Right kidney (tissue), 1 donor: ENCODE measurements at regions not wholly inside any gene's neighbourhood (a gene's known extent, or its start where the extent isn't known, plus 50 kb on each side); places are given as distances from the start of the nearest gene placed in this dataset.
"Not testable (repeated sequence)": the region's sequence is repeated elsewhere in the genome, so short reads cannot be mapped to it uniquely, and the experiment has no call there.

Source experiments
- DNase-seq: peaks from one replicate; pipeline ENCODE4 v3.0.0-alpha.2; 2016

- no peak for DNase-seq
Observed at GRCh38 chr4:118587946-118588345, 97.2 kb upstream of the METTL14 start.

- no peak for DNase-seq
Observed at GRCh38 chr4:118589471-118590055, 95.6 kb upstream of the METTL14 start.

GRCh38 chr4:118591339-118592046, 93.7 kb upstream of the METTL14 start:
- DNase-seq: peak; percentile 88

DNA sequence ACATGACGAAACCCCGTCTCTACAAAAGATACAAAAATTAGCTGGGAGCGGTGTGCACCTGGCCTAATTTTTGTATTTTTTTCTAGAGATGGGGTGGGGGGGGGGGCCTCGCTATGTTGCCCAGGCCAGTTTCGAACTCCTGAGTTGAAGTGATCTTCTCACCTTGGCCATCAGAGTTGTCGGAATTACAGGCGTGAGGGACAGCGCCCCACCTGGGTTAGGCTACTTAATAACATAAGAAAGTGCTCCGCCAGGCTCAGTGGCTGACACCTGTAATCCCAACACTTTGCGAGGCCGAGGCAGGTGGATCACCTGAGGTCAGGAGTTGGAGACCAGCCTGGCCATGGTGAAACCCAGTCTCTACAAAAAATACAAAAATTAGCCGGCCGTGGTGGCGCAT, 92.9 kb upstream of the METTL14 start:
- not testable (repeated sequence) for DNase-seq

DNA sequence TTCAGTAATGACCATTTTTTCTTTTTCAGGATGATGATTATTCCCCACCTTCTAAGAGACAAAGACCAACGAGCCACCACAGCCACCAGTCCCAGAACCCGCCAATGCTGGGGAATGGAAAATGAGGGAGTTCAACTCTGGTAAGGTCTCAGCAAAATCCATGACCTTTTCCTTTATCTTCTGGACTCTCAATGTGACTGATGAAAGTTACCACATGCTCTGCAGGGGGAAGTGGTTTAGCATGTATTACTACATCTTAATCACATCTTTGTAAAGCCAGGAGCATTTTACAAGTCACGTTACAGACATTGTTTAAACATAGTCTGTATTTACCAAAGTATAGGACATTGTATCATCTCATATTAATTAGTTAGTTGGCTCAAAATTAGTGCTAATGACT, 89.3 kb upstream of the METTL14 start:
- DNase-seq: not testable (repeated sequence)

DNA sequence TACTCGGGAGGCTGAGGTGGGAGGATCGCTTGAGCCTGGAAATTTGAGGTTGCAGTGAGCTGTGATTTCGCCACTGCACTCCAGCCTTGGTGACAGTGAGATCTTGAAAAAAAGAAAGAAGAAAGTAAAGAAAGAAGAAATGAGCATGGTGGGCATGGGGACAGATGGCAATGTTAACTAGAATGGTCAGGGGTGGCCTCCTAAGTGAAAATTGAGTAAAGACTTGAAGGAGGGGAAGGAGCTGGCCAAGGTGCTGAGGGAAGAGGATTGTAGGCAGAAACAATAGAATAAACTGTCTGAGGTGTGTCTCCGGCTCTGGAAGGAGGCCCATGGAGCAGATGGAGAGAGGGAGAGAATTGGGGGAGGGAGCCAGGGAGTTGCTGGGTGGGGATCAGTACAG, 60.1 kb upstream of the METTL14 start:
- not testable (repeated sequence) for DNase-seq

GRCh38 chr4:118629697-118630096, 55.5 kb upstream of the METTL14 start:
- not testable (repeated sequence) for DNase-seq

GRCh38 chr4:118630897-118631296, 54.3 kb upstream of the METTL14 start:
- DNase-seq: not testable (repeated sequence)

GRCh38 chr4:118631321-118632050, 53.7 kb upstream of the METTL14 start:
- DNase-seq: not testable (repeated sequence)

GRCh38 chr4:118633476-118633875, 51.7 kb upstream of the METTL14 start:
- not testable (repeated sequence) for DNase-seq

GRCh38 chr4:118634126-118634875, 50.9 kb upstream of the METTL14 start:
- DNase-seq: not testable (repeated sequence)
